T47D (cell line): ENCODE measurements at regions not wholly inside any gene's neighbourhood (a gene's known extent, or its start where the extent isn't known, plus 50 kb on each side); places are given as distances from the start of the nearest gene placed in this dataset.

Experiments used
- DNase-seq, 2 experiments: peaks; one replicate each; pipeline versions ENCODE4 v3.0.0 to v3.0.0-alpha.2; 2011 to 2012; ENCODE audit warnings: low read depth in 1 of 2, low spot score in 1 of 2
- JUND ChIP-seq: IDR thresholded peaks from 2 replicates; pipeline ENCODE4 v1.6.1; 2012; ENCODE audit warnings: low read depth
- in situ Hi-C: cut with HindIII; loops from 2 replicates; pipeline ENCODE4 v1.10.0; 2016; ENCODE audit warnings: low sequenced_read_pairs, low pct_unique_long_range_greater_than_20kb

GRCh38 chr4:89665662-89666061 is 171.3 kb downstream of the SNCA start:
- in situ Hi-C loops, result no loop called here
- no peak for DNase-seq
- no peak for TF ChIP-seq JUND

- in situ Hi-C loops, result no loop called here
- TF ChIP-seq JUND, result no peak
- DNase-seq, result no peak
These were observed 172.4 kb downstream of the SNCA start for GRCh38 chr4:89664521-89664920.

- in situ Hi-C loops, result no loop called here
- peak in 1 of 2 experiments; percentile 58 for DNase-seq
- no peak for TF ChIP-seq JUND
These were observed 175.6 kb downstream of the SNCA start for GRCh38 chr4:89661173-89661899.

- DNase-seq, result no peak
- in situ Hi-C loops, result no loop called here
- no peak for TF ChIP-seq JUND
These were observed 176.4 kb downstream of the SNCA start for GRCh38 chr4:89660444-89661172.

- no peak for TF ChIP-seq JUND
- DNase-seq, result no peak
- in situ Hi-C loops, result no loop called here
These were observed 178.3 kb downstream of the SNCA start for GRCh38 chr4:89658701-89659024.

GRCh38 chr4:89657931-89658700 is 178.8 kb downstream of the SNCA start:
- DNase-seq, result peak in 1 of 2 experiments; percentile 33
- TF ChIP-seq JUND, result no peak
- in situ Hi-C loops, result no loop called here

GRCh38 chr4:89653012-89653411 is 183.9 kb downstream of the SNCA start:
- in situ Hi-C loops, result no loop called here
- no peak for TF ChIP-seq JUND
- no peak for DNase-seq

GRCh38 chr4:89645482-89645881 is 191.5 kb downstream of the SNCA start:
- in situ Hi-C loops, result no loop called here

GRCh38 chr4:89641367-89641687 is 195.6 kb downstream of the SNCA start:
- no peak for TF ChIP-seq JUND
- in situ Hi-C loops, result no loop called here
- DNase-seq, result no peak

More at GRCh38 chr4:89645482-89645881, 191.5 kb downstream of the SNCA start:
- no peak for DNase-seq
- no peak for TF ChIP-seq JUND

- in situ Hi-C loops, result no loop called here
- peak in 1 of 2 experiments; percentile 42 for DNase-seq
- no peak for TF ChIP-seq JUND
These were observed 196.2 kb downstream of the SNCA start for GRCh38 chr4:89640620-89641366.

- TF ChIP-seq JUND, result no peak
- in situ Hi-C loops, result no loop called here
These were observed 197.6 kb downstream of the SNCA start for GRCh38 chr4:89639395-89639794.

GRCh38 chr4:89625599-89626293 is 211.2 kb downstream of the SNCA start:
- in situ Hi-C loops, result no loop called here
- TF ChIP-seq JUND, result no peak
- no peak for DNase-seq

More at GRCh38 chr4:89639395-89639794, 197.6 kb downstream of the SNCA start:
- no peak for DNase-seq
